ENCODE measurements at regions not wholly inside any gene's neighbourhood (a gene's known extent, or its start where the extent isn't known, plus 50 kb on each side); places are given as distances from the start of the nearest gene placed in this dataset.

DNA sequence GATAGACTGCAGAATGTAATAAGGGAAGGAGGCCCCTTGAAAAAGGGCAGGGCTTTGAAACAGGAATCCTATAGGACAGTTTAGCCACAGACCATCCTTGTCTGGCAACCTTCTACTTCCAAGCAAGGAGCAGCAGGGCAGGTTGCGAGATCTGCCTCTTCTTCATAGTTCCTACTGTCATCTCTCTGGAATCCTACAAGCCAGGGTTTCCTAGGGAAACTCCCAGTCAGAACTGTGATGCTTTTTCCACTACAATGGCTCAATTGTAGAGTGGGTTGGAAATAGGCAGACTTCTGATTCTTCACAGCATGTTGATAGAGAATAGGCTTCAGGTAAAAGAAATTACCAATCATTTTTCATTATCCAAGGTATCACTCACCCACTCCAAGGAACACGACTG lies 186.3 kb downstream of the DACT1 start:
- TF ChIP-seq GATA3 (IDR thresholded peaks at IDR 0.05; ENCODE audit: low read depth, low read length), result no peak
- TF ChIP-seq GATA2 (IDR thresholded peaks at IDR 0.05; ENCODE audit: low read depth, low read length), result no peak
